IMR-90 (cell line): ENCODE measurements at regions not wholly inside any gene's neighbourhood (a gene's known extent, or its start where the extent isn't known, plus 50 kb on each side); places are given as distances from the start of the nearest gene placed in this dataset.

Source experiments
- BHLHE40 ChIP-seq: fragments of 150-350 bp; IDR thresholded peaks from 2 replicates; pipeline ENCODE4 v1.6.1; 2016; ENCODE audit warnings: mild to moderate bottlenecking, low read depth, low read length
- CEBPB ChIP-seq: IDR thresholded peaks from 2 replicates; pipeline ENCODE4 v1.6.1; 2012; ENCODE audit warnings: low read depth, low read length, improper control_type of control experiment
- CHD1 ChIP-seq: IDR thresholded peaks from 2 replicates; pipeline ENCODE4 v1.6.1; 2012; ENCODE audit warnings: low read depth, low read length, improper control_type of control experiment
- FOS ChIP-seq: fragments of 150-350 bp; IDR thresholded peaks from 2 replicates; pipeline ENCODE4 v1.6.1; 2016; ENCODE audit warnings: low read depth, low read length
- MAFK ChIP-seq: IDR thresholded peaks from 2 replicates; pipeline ENCODE4 v1.6.1; 2012; ENCODE audit warnings: low read depth, low read length, improper control_type of control experiment
- MAZ ChIP-seq: IDR thresholded peaks from 2 replicates; pipeline ENCODE4 v1.6.1; 2012; ENCODE audit warnings: low read depth, mild to moderate bottlenecking, low read length, improper control_type of control experiment, moderate library complexity, borderline replicate concordance
- MXI1 ChIP-seq: IDR thresholded peaks from 2 replicates; pipeline ENCODE4 v1.6.1; 2012; ENCODE audit warnings: low read depth, mild to moderate bottlenecking, low read length, moderate library complexity, borderline replicate concordance
- POLR2A ChIP-seq: IDR thresholded peaks from 2 replicates; pipeline ENCODE4 v1.6.1; 2012; ENCODE audit warnings: mild to moderate bottlenecking, low read depth, low read length
- RFX5 ChIP-seq: IDR thresholded peaks from 2 replicates; pipeline ENCODE4 v1.8.0; 2012; ENCODE audit warnings: low read depth, mild to moderate bottlenecking, low read length, moderate library complexity
- SMC3 ChIP-seq: fragments of 150-350 bp; IDR thresholded peaks from 2 replicates; pipeline ENCODE4 v1.6.1; 2016; ENCODE audit warnings: low read depth, mild to moderate bottlenecking, antibody characterized with exemption, low read length, moderate library complexity
- TF ChIP-seq, protein P1 (sequence below): conservative IDR thresholded peaks from 2 replicates; pipeline ENCODE4 v1.5.1; 2012; ENCODE audit warnings: mild to moderate bottlenecking, low read depth, low read length, improper control_type of control experiment
- TF ChIP-seq, protein P2 (sequence below): fragments of 150-350 bp; IDR thresholded peaks from 2 replicates; pipeline ENCODE4 v1.6.1; 2017; ENCODE audit warnings: mild to moderate bottlenecking, antibody characterized with exemption, low read length, low read depth
- TF ChIP-seq, protein P3 (sequence below): fragments of 150-350 bp; IDR thresholded peaks from 2 replicates; pipeline ENCODE4 v1.6.1; 2016; ENCODE audit warnings: low read depth, mild to moderate bottlenecking, low read length, moderate library complexity, borderline replicate concordance

DNA sequence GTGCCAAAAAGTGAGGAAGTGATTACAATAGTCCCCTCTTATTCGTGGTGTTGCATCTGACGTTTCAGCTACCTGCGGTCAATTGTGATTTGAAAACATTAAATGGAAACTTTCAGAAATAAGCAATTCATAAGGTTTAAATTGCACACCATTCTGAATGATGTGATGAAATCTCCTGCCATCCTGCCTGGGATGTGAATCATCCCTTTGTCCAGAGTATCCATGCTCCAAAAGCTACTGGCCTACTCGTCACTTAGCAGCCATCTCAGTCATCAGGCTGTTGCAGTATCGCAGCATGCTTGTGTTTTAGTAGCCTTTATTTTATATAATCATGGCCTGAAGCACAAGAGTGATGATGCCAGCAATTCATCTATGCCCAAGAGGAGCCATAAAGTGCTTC is 97.7 kb upstream of the CDCA7L start:
- TF ChIP-seq, protein P1, sequence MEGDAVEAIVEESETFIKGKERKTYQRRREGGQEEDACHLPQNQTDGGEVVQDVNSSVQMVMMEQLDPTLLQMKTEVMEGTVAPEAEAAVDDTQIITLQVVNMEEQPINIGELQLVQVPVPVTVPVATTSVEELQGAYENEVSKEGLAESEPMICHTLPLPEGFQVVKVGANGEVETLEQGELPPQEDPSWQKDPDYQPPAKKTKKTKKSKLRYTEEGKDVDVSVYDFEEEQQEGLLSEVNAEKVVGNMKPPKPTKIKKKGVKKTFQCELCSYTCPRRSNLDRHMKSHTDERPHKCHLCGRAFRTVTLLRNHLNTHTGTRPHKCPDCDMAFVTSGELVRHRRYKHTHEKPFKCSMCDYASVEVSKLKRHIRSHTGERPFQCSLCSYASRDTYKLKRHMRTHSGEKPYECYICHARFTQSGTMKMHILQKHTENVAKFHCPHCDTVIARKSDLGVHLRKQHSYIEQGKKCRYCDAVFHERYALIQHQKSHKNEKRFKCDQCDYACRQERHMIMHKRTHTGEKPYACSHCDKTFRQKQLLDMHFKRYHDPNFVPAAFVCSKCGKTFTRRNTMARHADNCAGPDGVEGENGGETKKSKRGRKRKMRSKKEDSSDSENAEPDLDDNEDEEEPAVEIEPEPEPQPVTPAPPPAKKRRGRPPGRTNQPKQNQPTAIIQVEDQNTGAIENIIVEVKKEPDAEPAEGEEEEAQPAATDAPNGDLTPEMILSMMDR = no peak
- TF ChIP-seq CEBPB = no peak
- no peak for TF ChIP-seq FOS
- TF ChIP-seq POLR2A = no peak
- TF ChIP-seq, protein P2, sequence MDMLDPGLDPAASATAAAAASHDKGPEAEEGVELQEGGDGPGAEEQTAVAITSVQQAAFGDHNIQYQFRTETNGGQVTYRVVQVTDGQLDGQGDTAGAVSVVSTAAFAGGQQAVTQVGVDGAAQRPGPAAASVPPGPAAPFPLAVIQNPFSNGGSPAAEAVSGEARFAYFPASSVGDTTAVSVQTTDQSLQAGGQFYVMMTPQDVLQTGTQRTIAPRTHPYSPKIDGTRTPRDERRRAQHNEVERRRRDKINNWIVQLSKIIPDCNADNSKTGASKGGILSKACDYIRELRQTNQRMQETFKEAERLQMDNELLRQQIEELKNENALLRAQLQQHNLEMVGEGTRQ = no peak
- TF ChIP-seq BHLHE40 = no peak
- TF ChIP-seq MAFK = no peak
- no peak for TF ChIP-seq RFX5
- no peak for TF ChIP-seq SMC3
- TF ChIP-seq, protein P3, sequence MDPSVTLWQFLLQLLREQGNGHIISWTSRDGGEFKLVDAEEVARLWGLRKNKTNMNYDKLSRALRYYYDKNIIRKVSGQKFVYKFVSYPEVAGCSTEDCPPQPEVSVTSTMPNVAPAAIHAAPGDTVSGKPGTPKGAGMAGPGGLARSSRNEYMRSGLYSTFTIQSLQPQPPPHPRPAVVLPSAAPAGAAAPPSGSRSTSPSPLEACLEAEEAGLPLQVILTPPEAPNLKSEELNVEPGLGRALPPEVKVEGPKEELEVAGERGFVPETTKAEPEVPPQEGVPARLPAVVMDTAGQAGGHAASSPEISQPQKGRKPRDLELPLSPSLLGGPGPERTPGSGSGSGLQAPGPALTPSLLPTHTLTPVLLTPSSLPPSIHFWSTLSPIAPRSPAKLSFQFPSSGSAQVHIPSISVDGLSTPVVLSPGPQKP = no peak
- no peak for TF ChIP-seq CHD1
- TF ChIP-seq MXI1 = no peak
- TF ChIP-seq MAZ = no peak
